ENCODE measurements at regions not wholly inside any gene's neighbourhood (a gene's known extent, or its start where the extent isn't known, plus 50 kb on each side); places are given as distances from the start of the nearest gene placed in this dataset.

DNA sequence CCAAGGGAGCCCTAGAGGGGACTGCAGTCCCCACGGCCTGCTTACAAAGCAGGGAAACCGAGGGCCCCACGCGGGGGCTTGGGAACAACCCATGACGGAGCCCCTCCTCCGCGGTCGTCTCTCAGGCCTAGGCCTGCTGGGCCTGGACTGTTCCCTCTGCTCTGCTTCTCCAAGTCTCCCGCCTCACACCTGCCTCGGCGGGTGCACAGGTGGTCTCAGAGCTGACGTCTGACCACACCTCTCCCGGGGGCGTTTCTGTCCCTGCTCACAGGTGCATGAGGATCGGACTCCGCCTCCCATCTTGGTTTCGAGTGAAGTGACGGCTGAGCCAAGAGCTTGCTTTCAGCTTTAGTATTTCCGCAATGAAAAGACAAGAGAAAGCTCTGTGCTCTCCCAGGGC is 72.1 kb downstream of the MRPL36 start:
- TF ChIP-seq TAF1 (IDR thresholded peaks at IDR 0.05; ENCODE audit: borderline replicate concordance, low read depth, low read length) (no peak), POLR2A (IDR thresholded peaks at IDR 0.05; ENCODE audit: low read depth, low read length) (no peak)
